HG03565 (cell line): ENCODE measurements at regions not wholly inside any gene's neighbourhood (a gene's known extent, or its start where the extent isn't known, plus 50 kb on each side); places are given as distances from the start of the nearest gene placed in this dataset.
"Not testable (repeated sequence)": the region's sequence is repeated elsewhere in the genome, so short reads cannot be mapped to it uniquely, and the experiment has no call there.

Experiments used
- ATAC-seq: cut with Tn5 transposase; IDR thresholded peaks from one replicate; pipeline ENCODE4 v1.9.1; 2021; ENCODE audit warnings: mild to moderate bottlenecking, moderate library complexity; ENCODE audit not compliant: unreplicated experiment

GRCh38 chr5:122665051-122665450 is 109.8 kb upstream of the SNX2 start:
- ATAC-seq = no peak

- ATAC-seq = peak; percentile 51
Measured at GRCh38 chr5:122668552-122668951, 106.3 kb upstream of the SNX2 start.

GRCh38 chr5:122669709-122670108 is 105.2 kb upstream of the SNX2 start:
- ATAC-seq = not testable (repeated sequence)

GRCh38 chr5:122673343-122673742 is 101.5 kb upstream of the SNX2 start:
- no peak for ATAC-seq

GRCh38 chr5:122674385-122674784 is 100.5 kb upstream of the SNX2 start:
- no peak for ATAC-seq

- ATAC-seq = no peak
Measured at GRCh38 chr5:122680623-122681350, 94.1 kb upstream of the SNX2 start.

- no peak for ATAC-seq
Measured at GRCh38 chr5:122683631-122684030, 91.2 kb upstream of the SNX2 start.

GRCh38 chr5:122690266-122690665 is 84.6 kb upstream of the SNX2 start:
- ATAC-seq = no peak

GRCh38 chr5:122691931-122692330 is 82.9 kb upstream of the SNX2 start:
- no peak for ATAC-seq

GRCh38 chr5:122693963-122694362 is 80.9 kb upstream of the SNX2 start:
- no peak for ATAC-seq

- no peak for ATAC-seq
Measured at GRCh38 chr5:122694884-122695283, 80.0 kb upstream of the SNX2 start.

GRCh38 chr5:122696735-122697134 is 78.1 kb upstream of the SNX2 start:
- not testable (repeated sequence) for ATAC-seq

- no peak for ATAC-seq
Measured at GRCh38 chr5:122697191-122697590, 77.7 kb upstream of the SNX2 start.

GRCh38 chr5:122699201-122699600 is 75.7 kb upstream of the SNX2 start:
- no peak for ATAC-seq

- peak; percentile 98 for ATAC-seq
Measured at GRCh38 chr5:122701640-122702523, 73.0 kb upstream of the SNX2 start.

GRCh38 chr5:122702524-122702875 is 72.4 kb upstream of the SNX2 start:
- ATAC-seq = peak; percentile 20

- ATAC-seq = no peak
Measured at GRCh38 chr5:122703203-122703602, 71.7 kb upstream of the SNX2 start.

- no peak for ATAC-seq
Measured at GRCh38 chr5:122704247-122705036, 70.4 kb upstream of the SNX2 start.

- no peak for ATAC-seq
Measured at GRCh38 chr5:122705851-122706250, 69.0 kb upstream of the SNX2 start.

GRCh38 chr5:122707796-122708195 is 67.1 kb upstream of the SNX2 start:
- no peak for ATAC-seq

- ATAC-seq = no peak
Measured at GRCh38 chr5:122713041-122713440, 61.8 kb upstream of the SNX2 start.
